ENCODE measurements at regions not wholly inside any gene's neighbourhood (a gene's known extent, or its start where the extent isn't known, plus 50 kb on each side); places are given as distances from the start of the nearest gene placed in this dataset.

GRCh38 chr2:49567021-49567420 lies 412.7 kb upstream of the FSHR start:
- Histone ChIP-seq H3K27me3 (replicated peaks; ENCODE audit: insufficient read depth) (no peaks in the 10 kb centered on the region), H3K4me1 (replicated peaks) (no peaks in the 10 kb centered on the region), H3K9me3 (no peaks in the 10 kb centered on the region), H3K36me3 (no peaks in the 10 kb centered on the region), H3K4me3 (no peak overlapping the region), H3K27ac (no peak overlapping the region)
- no peak for TF ChIP-seq POLR2A (IDR thresholded peaks at IDR 0.05)
- no peak for TF ChIP-seq CTCF (IDR thresholded peaks at IDR 0.05)
- DNase-seq (ENCODE audit: low spot score): no peak
- intact Hi-C loops (cut with DNase I): no loop called here
- 94% methylated on average over 1 of the region's 1 CpG for WGBS

GRCh38 chr2:49553658-49554057 lies 399.3 kb upstream of the FSHR start:
- Histone ChIP-seq H3K4me1 (replicated peaks) (no peaks in the 10 kb centered on the region), H3K4me3 (no peak overlapping the region), H3K36me3 (no peaks in the 10 kb centered on the region), H3K9me3 (no peaks in the 10 kb centered on the region), H3K27me3 (replicated peaks; ENCODE audit: insufficient read depth) (no peaks in the 10 kb centered on the region), H3K27ac (no peak overlapping the region)
- no peak for DNase-seq (ENCODE audit: low spot score)
- intact Hi-C loops (cut with DNase I): no loop called here
- TF ChIP-seq POLR2A (IDR thresholded peaks at IDR 0.05) (no peak), POLR2AphosphoS5 (IDR thresholded peaks at IDR 0.05) (no peak), CTCF (IDR thresholded peaks at IDR 0.05) (no peak)

- Histone ChIP-seq H3K27me3 (replicated peaks; ENCODE audit: insufficient read depth) (no peaks in the 10 kb centered on the region), H3K4me1 (replicated peaks) (no peaks in the 10 kb centered on the region), H3K27ac (no peak overlapping the region), H3K9me3 (no peaks in the 10 kb centered on the region), H3K4me3 (no peak overlapping the region), H3K36me3 (no peaks in the 10 kb centered on the region)
- intact Hi-C loops (cut with DNase I): no loop called here
- DNase-seq (ENCODE audit: low spot score): no peak
- TF ChIP-seq POLR2AphosphoS5 (IDR thresholded peaks at IDR 0.05): no peak
- TF ChIP-seq CTCF (IDR thresholded peaks at IDR 0.05): no peak
- no peak for TF ChIP-seq POLR2A (IDR thresholded peaks at IDR 0.05)
Observed at GRCh38 chr2:49532702-49533101, 378.4 kb upstream of the FSHR start.

- Histone ChIP-seq H3K9me3 (no peaks in the 10 kb centered on the region), H3K36me3 (no peaks in the 10 kb centered on the region), H3K4me1 (replicated peaks) (no peaks in the 10 kb centered on the region), H3K27ac (no peak overlapping the region), H3K27me3 (replicated peaks; ENCODE audit: insufficient read depth) (no peaks in the 10 kb centered on the region), H3K4me3 (no peak overlapping the region)
- WGBS: 18% methylated on average over 2 of the region's 2 CpGs
- DNase-seq (ENCODE audit: low spot score): no peak
- intact Hi-C loops (cut with DNase I): no loop called here
- TF ChIP-seq POLR2AphosphoS5 (IDR thresholded peaks at IDR 0.05) (no peak), POLR2A (IDR thresholded peaks at IDR 0.05) (no peak), CTCF (IDR thresholded peaks at IDR 0.05) (no peak)
Observed at GRCh38 chr2:49515996-49516782, 361.9 kb upstream of the FSHR start.

GRCh38 chr2:49514201-49514600 lies 359.9 kb upstream of the FSHR start:
- DNase-seq (ENCODE audit: low spot score): no peak
- no peaks in the 10 kb centered on the region for H3K27me3 ChIP-seq (replicated peaks; ENCODE audit: insufficient read depth)
- no peak overlapping the region for H3K4me3 ChIP-seq
- H3K36me3 ChIP-seq: no peaks in the 10 kb centered on the region
- WGBS: 61% methylated on average over 1 of the region's 1 CpG
- intact Hi-C loops (cut with DNase I): no loop called here
- no peak overlapping the region for H3K27ac ChIP-seq
- TF ChIP-seq CTCF (IDR thresholded peaks at IDR 0.05) (no peak), POLR2A (IDR thresholded peaks at IDR 0.05) (no peak), POLR2AphosphoS5 (IDR thresholded peaks at IDR 0.05) (no peak)
- no peaks in the 10 kb centered on the region for H3K9me3 ChIP-seq
- H3K4me1 ChIP-seq (replicated peaks): no peaks in the 10 kb centered on the region
